ENCODE measurements at regions not wholly inside any gene's neighbourhood (a gene's known extent, or its start where the extent isn't known, plus 50 kb on each side); places are given as distances from the start of the nearest gene placed in this dataset.
"Not testable (repeated sequence)": the region's sequence is repeated elsewhere in the genome, so short reads cannot be mapped to it uniquely, and the experiment has no call there.

- no peaks in the 10 kb centered on the region for H4K20me1 ChIP-seq (ENCODE audit: insufficient read depth, low read length, poor library complexity, severe bottlenecking)
- H3K4me1 ChIP-seq (ENCODE audit: insufficient read depth, low read length, poor library complexity, severe bottlenecking), result peaks cover 36% of the 10 kb centered on the region
- H3K9me2 ChIP-seq (replicated peaks; ENCODE audit: low read depth, low read length), result no peaks in the 10 kb centered on the region
- no peak overlapping the region for H2AFZ ChIP-seq (ENCODE audit: low read length)
- no peaks in the 10 kb centered on the region for H3K36me3 ChIP-seq (ENCODE audit: insufficient read depth, low read length)
- H3K4me2 ChIP-seq (ENCODE audit: low read depth, low read length, poor library complexity, severe bottlenecking), result no peak overlapping the region
- H3F3A ChIP-seq (ENCODE audit: low read depth), result no peaks in the 10 kb centered on the region
- TF ChIP-seq CTCF (conservative IDR thresholded peaks at IDR 0.05; ENCODE audit: low read length) (no peak), EZH2phosphoT487 (IDR thresholded peaks at IDR 0.05; ENCODE audit: borderline replicate concordance) (no peak)
- no peaks in the 10 kb centered on the region for H3K27me3 ChIP-seq (ENCODE audit: insufficient read depth, low read length, poor library complexity, severe bottlenecking)
- no peaks in the 10 kb centered on the region for H3K9me3 ChIP-seq (ENCODE audit: insufficient read depth, low read depth, low read length)
- H3K79me2 ChIP-seq (ENCODE audit: insufficient read depth, low read length), result no peaks in the 10 kb centered on the region
- H3K4me3 ChIP-seq (ENCODE audit: low read length, poor library complexity, severe bottlenecking), result no peak overlapping the region
- H3K9ac ChIP-seq (ENCODE audit: low read depth, low read length, poor library complexity, severe bottlenecking), result no peak overlapping the region
Measured at GRCh38 chr10:23864631-23865147, 344.2 kb upstream of the KIAA1217 start.

- peaks cover 57% of the 10 kb centered on the region for H3K4me1 ChIP-seq (ENCODE audit: insufficient read depth, low read length, poor library complexity, severe bottlenecking)
- H4K20me1 ChIP-seq (ENCODE audit: insufficient read depth, low read length, poor library complexity, severe bottlenecking); H3K27me3 ChIP-seq (ENCODE audit: insufficient read depth, low read length, poor library complexity, severe bottlenecking); H3K4me3 ChIP-seq (ENCODE audit: low read length, poor library complexity, severe bottlenecking); H3K36me3 ChIP-seq (ENCODE audit: insufficient read depth, low read length); H3K4me2 ChIP-seq (ENCODE audit: low read depth, low read length, poor library complexity, severe bottlenecking); H3K79me2 ChIP-seq (ENCODE audit: insufficient read depth, low read length); H3K9ac ChIP-seq (ENCODE audit: low read depth, low read length, poor library complexity, severe bottlenecking); H3K9me3 ChIP-seq (ENCODE audit: insufficient read depth, low read depth, low read length); H3K9me2 ChIP-seq (replicated peaks; ENCODE audit: low read depth, low read length); H3F3A ChIP-seq (ENCODE audit: low read depth); H2AFZ ChIP-seq (ENCODE audit: low read length): not testable (repeated sequence)
Measured at GRCh38 chr10:23866985-23867384, 342.0 kb upstream of the KIAA1217 start.

- no peaks in the 10 kb centered on the region for H3K79me2 ChIP-seq (ENCODE audit: insufficient read depth, low read length)
Measured at GRCh38 chr10:23868121-23868520, 340.8 kb upstream of the KIAA1217 start.

More at GRCh38 chr10:23868121-23868520, 340.8 kb upstream of the KIAA1217 start:
- no peaks in the 10 kb centered on the region for H3K27me3 ChIP-seq (ENCODE audit: insufficient read depth, low read length, poor library complexity, severe bottlenecking)
- H3K36me3 ChIP-seq (ENCODE audit: insufficient read depth, low read length), result no peaks in the 10 kb centered on the region
- H4K20me1 ChIP-seq (ENCODE audit: insufficient read depth, low read length, poor library complexity, severe bottlenecking), result no peaks in the 10 kb centered on the region
- peak overlapping the region; percentile 10 for H3K9ac ChIP-seq (ENCODE audit: low read depth, low read length, poor library complexity, severe bottlenecking)
- H2AFZ ChIP-seq (ENCODE audit: low read length), result peak overlapping the region; percentile 30; the same call in 1 of the 2 replicates
- H3F3A ChIP-seq (ENCODE audit: low read depth), result peaks cover 6% of the 10 kb centered on the region
- H3K9me3 ChIP-seq (ENCODE audit: insufficient read depth, low read depth, low read length), result no peaks in the 10 kb centered on the region
- no peak overlapping the region for H3K4me2 ChIP-seq (ENCODE audit: low read depth, low read length, poor library complexity, severe bottlenecking)
- H3K9me2 ChIP-seq (replicated peaks; ENCODE audit: low read depth, low read length), result no peaks in the 10 kb centered on the region
- H3K4me3 ChIP-seq (ENCODE audit: low read length, poor library complexity, severe bottlenecking), result no peak overlapping the region
- H3K4me1 ChIP-seq (ENCODE audit: insufficient read depth, low read length, poor library complexity, severe bottlenecking), result peaks cover 66% of the 10 kb centered on the region
- TF ChIP-seq CTCF (conservative IDR thresholded peaks at IDR 0.05; ENCODE audit: low read length) (no peak), EZH2phosphoT487 (IDR thresholded peaks at IDR 0.05; ENCODE audit: borderline replicate concordance) (no peak)
